Iris pigment epithelial cell (primary cell): ENCODE measurements at regions not wholly inside any gene's neighbourhood (a gene's known extent, or its start where the extent isn't known, plus 50 kb on each side); places are given as distances from the start of the nearest gene placed in this dataset.
"Not testable (repeated sequence)": the region's sequence is repeated elsewhere in the genome, so short reads cannot be mapped to it uniquely, and the experiment has no call there.

Source experiments
- DNase-seq: peaks from one replicate; pipeline ENCODE4 v3.0.0-alpha.2; 2011; ENCODE audit warnings: low read depth

GRCh38 chr6:94217836-94218235 is 798.5 kb upstream of the EPHA7 start:
- DNase-seq: no peak

GRCh38 chr6:94215552-94215951 is 796.2 kb upstream of the EPHA7 start:
- DNase-seq: no peak

GRCh38 chr6:94213226-94213625 is 793.9 kb upstream of the EPHA7 start:
- DNase-seq: no peak

GRCh38 chr6:94196891-94197290 is 777.5 kb upstream of the EPHA7 start:
- DNase-seq: no peak

DNA sequence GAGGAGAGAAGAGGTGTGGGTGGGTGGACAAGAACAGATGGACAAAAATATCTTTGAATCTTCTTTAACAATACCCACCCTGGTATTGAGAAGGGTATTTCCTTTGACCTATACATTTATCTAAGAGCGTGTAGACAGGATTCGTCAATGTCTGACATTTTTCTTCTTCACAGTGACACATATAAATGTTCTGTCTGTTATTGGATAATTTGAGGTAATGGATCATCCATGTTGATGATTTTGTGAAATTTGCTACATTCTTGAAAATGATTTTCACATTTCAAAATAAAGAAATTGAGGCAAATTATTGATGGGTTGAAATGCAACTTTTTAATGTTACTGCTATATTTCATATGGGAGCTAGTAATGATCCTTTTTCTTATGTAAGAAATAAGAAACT is 770.7 kb upstream of the EPHA7 start:
- DNase-seq: no peak

GRCh38 chr6:94184666-94185464 is 765.5 kb upstream of the EPHA7 start:
- DNase-seq: no peak

DNA sequence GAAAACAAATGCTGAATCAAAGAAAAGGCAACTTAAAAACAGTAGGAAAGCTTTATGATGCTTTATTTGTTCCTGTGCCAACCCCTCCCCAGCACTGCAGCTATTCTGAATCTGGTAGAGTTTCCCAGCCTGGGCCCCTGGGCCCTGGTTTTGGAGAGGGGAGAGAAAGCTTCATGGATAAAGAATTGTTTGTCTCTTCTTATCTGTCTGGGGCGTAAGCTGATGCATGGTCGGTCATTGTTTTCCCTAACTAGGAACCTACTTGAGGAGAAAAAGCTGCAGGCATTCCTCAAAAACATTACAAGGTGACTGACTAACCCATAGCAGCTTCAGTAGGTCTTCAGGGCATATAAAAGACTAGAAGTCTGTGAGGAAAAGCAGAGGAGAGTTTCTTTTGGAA is 758.1 kb upstream of the EPHA7 start:
- DNase-seq: no peak

GRCh38 chr6:94175465-94175864 is 756.1 kb upstream of the EPHA7 start:
- DNase-seq: no peak

DNA sequence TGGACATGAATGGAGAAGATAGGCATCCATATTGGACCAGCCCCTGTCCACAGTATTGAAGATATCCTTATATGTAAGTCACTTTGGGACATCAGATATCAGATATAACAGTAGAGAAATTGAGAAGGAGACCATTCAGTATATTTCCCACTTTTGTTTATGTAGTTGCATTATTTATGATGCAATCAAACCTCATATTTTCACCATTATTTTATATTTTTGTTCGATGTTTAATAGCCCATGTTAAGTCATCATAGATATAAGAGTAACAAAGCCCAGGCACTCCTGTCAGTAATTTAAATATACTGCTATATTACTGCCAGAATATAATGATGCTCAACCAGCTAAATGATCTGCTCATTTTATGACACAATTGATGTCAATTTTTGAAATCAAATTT is 744.5 kb upstream of the EPHA7 start:
- DNase-seq: no peak

DNA sequence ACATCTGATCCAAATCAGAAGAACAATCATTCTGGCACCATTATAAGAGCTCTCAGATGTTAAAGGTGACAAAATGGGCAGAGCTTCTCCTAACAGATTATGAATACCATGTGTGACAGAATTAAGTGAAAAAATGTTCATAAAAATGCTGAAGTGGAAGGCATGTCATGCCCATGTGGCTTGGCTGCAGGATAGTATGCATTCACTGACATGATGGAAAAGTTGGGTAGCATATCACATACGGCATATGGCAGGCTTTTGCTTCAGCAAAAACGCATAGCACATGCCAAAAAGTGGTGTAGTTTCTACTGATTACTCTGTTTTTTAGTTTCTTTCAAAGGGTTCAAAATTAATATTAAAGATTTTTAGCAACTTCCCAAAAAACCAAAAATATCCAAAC is 731.5 kb upstream of the EPHA7 start:
- no peak for DNase-seq

GRCh38 chr6:94144807-94145206 is 725.4 kb upstream of the EPHA7 start:
- DNase-seq: no peak

GRCh38 chr6:94137178-94137577 is 717.8 kb upstream of the EPHA7 start:
- DNase-seq: not testable (repeated sequence)

- DNase-seq: no peak
These were observed 713.7 kb upstream of the EPHA7 start for GRCh38 chr6:94133106-94133505.

DNA sequence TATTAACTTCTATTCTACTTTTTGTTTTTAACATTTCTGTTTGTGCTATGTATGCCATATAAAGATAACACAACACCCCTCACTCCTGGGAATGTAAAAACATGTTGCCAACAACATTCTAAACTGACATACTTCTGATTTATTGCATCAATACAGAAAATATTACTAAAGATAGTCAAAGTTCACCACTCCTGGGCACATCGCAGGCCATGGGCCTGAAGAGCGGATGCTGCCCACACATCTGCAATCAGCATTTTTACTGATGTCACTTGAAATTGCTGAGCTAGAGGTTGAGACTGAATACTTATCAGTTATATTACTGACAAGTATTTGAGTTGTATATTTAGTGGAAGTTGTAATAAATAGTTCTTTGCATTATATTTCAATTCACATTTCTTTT is 711.9 kb upstream of the EPHA7 start:
- no peak for DNase-seq

GRCh38 chr6:94130478-94130877 is 711.1 kb upstream of the EPHA7 start:
- no peak for DNase-seq

DNA sequence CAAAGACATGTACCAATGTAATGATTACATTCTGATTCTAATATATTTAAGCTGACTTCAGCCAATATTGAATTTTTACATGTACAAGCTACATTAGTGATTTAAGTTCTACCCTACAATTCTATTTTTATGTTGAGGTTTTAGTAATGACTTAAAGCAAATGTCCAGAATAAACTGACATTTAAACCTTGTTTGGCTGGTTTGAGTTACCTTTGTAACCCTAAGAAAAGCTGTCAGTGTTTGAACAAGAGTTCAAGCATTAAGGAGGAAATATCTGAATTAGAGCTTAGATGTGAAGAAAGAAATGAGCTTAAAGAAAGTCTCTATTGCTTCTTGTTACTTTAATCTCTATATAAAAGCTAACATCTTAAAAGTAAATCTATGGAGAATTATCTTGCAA is 710.6 kb upstream of the EPHA7 start:
- DNase-seq: no peak

GRCh38 chr6:94127716-94128115 is 708.4 kb upstream of the EPHA7 start:
- no peak for DNase-seq

DNA sequence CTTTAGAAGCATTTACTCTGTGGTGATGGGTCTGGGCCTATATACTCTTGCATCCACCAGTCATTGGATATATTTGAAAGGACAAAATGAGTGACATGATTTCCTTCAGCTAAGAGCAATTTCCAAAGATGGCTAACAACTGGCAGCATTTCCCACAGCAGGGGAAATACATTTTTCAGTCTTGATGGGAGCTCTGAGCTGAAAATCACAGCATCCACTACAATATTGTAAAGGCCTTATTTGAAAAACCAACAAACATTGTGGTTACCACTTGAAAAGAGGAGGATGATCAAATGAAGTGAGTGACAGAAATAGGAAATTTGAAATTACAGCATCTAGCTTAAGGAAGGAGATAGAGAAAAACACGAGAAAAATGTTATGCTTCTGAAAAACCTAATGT is 705.0 kb upstream of the EPHA7 start:
- no peak for DNase-seq

DNA sequence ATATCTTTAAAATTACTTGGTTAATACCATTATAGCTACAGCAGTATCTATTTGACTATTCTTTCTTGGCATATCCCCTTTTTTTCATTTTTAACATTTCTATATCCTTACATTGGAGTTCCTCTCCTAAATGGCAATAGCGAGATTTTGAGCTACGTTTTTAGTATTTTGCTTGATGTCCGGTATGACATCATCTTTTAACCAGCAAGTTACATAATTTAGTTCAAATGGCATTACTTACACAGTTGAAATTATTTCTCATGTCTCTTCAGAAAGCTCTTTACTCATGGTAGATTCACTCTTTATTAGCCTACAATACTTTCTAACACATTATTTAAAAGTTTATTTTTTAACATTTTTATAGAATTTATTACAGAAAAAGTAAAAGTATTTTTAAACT is 701.7 kb upstream of the EPHA7 start:
- no peak for DNase-seq

DNA sequence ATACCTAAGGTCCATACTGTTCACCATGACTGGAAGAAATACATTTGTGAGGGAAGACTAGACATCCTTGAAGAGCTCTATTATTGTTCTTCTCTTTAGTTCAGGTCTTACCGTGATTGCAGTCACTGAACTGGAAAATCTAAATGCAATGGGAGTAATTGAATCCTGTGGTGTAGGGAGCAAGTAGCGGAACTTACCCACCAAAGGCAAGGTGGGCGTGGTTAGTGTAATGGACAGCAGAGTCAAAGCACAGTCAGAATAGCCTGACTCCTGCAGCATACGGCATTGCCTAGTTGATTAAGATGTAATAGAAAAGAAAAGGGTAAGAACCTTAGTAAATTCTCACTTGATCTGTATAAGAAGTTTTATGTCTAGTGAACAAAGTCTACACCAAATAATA is 679.7 kb upstream of the EPHA7 start:
- no peak for DNase-seq

DNA sequence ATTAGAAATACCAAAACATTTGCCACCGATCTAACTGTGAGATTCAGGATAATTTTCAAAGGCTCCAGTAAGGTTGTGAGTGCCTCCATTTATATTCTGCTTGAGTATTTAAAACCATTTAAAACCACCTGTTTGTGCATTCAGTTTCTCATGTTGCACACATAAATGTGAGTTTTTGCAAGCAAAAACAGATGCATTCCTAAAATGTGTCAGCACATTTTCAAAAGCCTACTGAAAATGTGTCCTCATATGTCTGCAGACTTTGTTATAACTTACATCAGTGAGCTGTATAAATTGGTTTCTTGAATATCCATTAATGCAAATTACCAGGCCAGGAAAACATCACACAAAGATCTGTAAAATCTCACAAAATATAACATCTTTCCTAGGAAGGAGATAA is 676.6 kb upstream of the EPHA7 start:
- no peak for DNase-seq

- DNase-seq: no peak
These were observed 670.6 kb upstream of the EPHA7 start for GRCh38 chr6:94089941-94090340.

DNA sequence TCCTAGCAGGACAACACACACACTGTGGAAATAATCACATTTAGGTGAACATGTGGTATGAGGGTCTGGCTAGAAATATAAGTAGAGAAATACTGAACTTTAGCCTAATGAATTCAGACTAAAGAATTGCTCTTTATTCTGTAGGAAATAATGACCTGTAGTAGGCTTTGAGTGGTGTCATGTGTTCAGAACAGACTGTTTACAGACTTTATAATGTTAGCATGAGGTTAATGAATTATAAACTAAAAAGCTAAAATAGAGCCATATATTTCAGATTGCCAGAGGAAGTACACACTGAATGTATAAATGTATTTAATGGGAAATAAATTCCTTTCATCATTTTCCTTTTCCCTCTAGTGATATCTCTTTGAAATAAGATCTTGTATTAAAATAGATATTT is 669.5 kb upstream of the EPHA7 start:
- DNase-seq: no peak

GRCh38 chr6:94074764-94075163 is 655.4 kb upstream of the EPHA7 start:
- DNase-seq: no peak
